Kidney (tissue), 13 donors: ENCODE measurements at regions not wholly inside any gene's neighbourhood (a gene's known extent, or its start where the extent isn't known, plus 50 kb on each side); places are given as distances from the start of the nearest gene placed in this dataset.

ENCODE experiments used
- DNase-seq, 5 donors: peaks; one replicate each; pipeline ENCODE4 v3.0.0-alpha.2; 2013 to 2020
- FAIRE-seq: peaks from 2 replicates; lab custom pipeline; 2012; peaks lifted over from hg19 to GRCh38; lab: Jason Lieb, UNC
- H3K27ac ChIP-seq, 2 donors: one replicate each; pipeline ENCODE4 v1.7.0; 2013; ENCODE audit warnings: low read depth in 2 of 2, low read length in 2 of 2, inconsistent platforms in 1 of 2
- H3K27me3 ChIP-seq: one replicate; pipeline ENCODE4 v1.7.1; 2013; ENCODE audit warnings: low read length, inconsistent platforms; ENCODE audit not compliant: control insufficient read depth, insufficient read depth
- H3K36me3 ChIP-seq, 3 donors: one replicate each; pipeline versions ENCODE4 v1.7.0 to v1.7.1; 2013; ENCODE audit warnings: low read length in 3 of 3, control low read depth in 1 of 3, inconsistent platforms in 1 of 3; ENCODE audit not compliant: insufficient read depth in 3 of 3, control insufficient read depth in 2 of 3
- H3K4me1 ChIP-seq, 3 donors: one replicate each; pipeline versions ENCODE4 v1.7.0 to v1.7.1; 2013; ENCODE audit warnings: low read length in 3 of 3, inconsistent platforms in 1 of 3, low read depth in 1 of 3; ENCODE audit not compliant: control insufficient read depth in 2 of 3, insufficient read depth in 2 of 3
- H3K4me3 ChIP-seq, 3 donors: one replicate each; pipeline versions ENCODE4 v1.7.0 to v1.8.1; 2013; ENCODE audit warnings: low read length in 3 of 3, control low read depth in 1 of 3, inconsistent platforms in 1 of 3
- H3K9ac ChIP-seq, 3 donors: one replicate each; pipeline versions ENCODE4 v1.7.0 to v1.7.1; 2013; ENCODE audit warnings: low read length in 3 of 3, control low read depth in 1 of 3, inconsistent platforms in 1 of 3
- H3K9me3 ChIP-seq, 3 donors: one replicate each; pipeline versions ENCODE4 v1.7.0 to v1.7.1; 2013; ENCODE audit warnings: low read length in 3 of 3, control low read depth in 1 of 3, inconsistent platforms in 1 of 3; ENCODE audit not compliant: control insufficient read depth in 2 of 3, insufficient read depth in 1 of 3
- CTCF ChIP-seq: IDR thresholded peaks from 3 replicates; pipeline ENCODE4 v1.5.1; 2012; ENCODE audit warnings: mild to moderate bottlenecking, moderate library complexity, borderline replicate concordance; ENCODE audit not compliant: insufficient read depth; ENCODE audit errors: extremely low read depth
- intact Hi-C: fragments of 100-400 bp; cut with DNase I; formaldehyde crosslinking; loops from one replicate; pipeline ENCODE4 v1.11.1; 2022
- donor health status: control.
- donor health status: control.
- donor health status: control.
- donor health status: control.
- donor health status: control.
- donor health status: DM: yes; HTN: yes; CAD: no.
- donor health status: Normal renal cell carcinoma (clear cell type).

GRCh38 chr1:241447031-241447644 is 72.4 kb downstream of the FH start:
- Histone ChIP-seq H3K9ac (no peak overlapping the region), H3K27ac (no peak overlapping the region), H3K36me3 (no peaks in the 10 kb centered on the region), H3K27me3 (no peaks in the 10 kb centered on the region), H3K4me1 (no peaks in the 10 kb centered on the region), H3K4me3 (no peak overlapping the region), H3K9me3 (no peaks in the 10 kb centered on the region)
- intact Hi-C loops: no loop called here
- DNase-seq: no peak
- no peak for FAIRE-seq
- no peak for TF ChIP-seq CTCF

GRCh38 chr1:241444836-241445235 is 74.7 kb downstream of the FH start:
- intact Hi-C loops: no loop called here
- TF ChIP-seq CTCF: no peak
- H3K4me3 ChIP-seq: no peak overlapping the region

GRCh38 chr1:241443561-241443960 is 76.0 kb downstream of the FH start:
- TF ChIP-seq CTCF: no peak

More at GRCh38 chr1:241444836-241445235, 74.7 kb downstream of the FH start:
- Histone ChIP-seq H3K27me3 (no peaks in the 10 kb centered on the region), H3K36me3 (no peaks in the 10 kb centered on the region), H3K27ac (no peak overlapping the region), H3K4me1 (no peaks in the 10 kb centered on the region), H3K9ac (no peak overlapping the region), H3K9me3 (no peaks in the 10 kb centered on the region)
- FAIRE-seq (no peak), DNase-seq (no peak)

GRCh38 chr1:241442686-241443085 is 76.9 kb downstream of the FH start:
- Histone ChIP-seq H3K4me1 (no peaks in the 10 kb centered on the region), H3K4me3 (no peak overlapping the region), H3K27ac (no peak overlapping the region), H3K36me3 (no peaks in the 10 kb centered on the region), H3K9ac (no peak overlapping the region), H3K9me3 (no peaks in the 10 kb centered on the region), H3K27me3 (no peaks in the 10 kb centered on the region)
- FAIRE-seq (no peak), DNase-seq (no peak)
- intact Hi-C loops: no loop called here
- no peak for TF ChIP-seq CTCF

More at GRCh38 chr1:241443561-241443960, 76.0 kb downstream of the FH start:
- no peak for FAIRE-seq
- no peaks in the 10 kb centered on the region for H3K36me3 ChIP-seq
- intact Hi-C loops: no loop called here
- no peak overlapping the region for H3K4me3 ChIP-seq
- no peak overlapping the region for H3K9ac ChIP-seq
- no peaks in the 10 kb centered on the region for H3K27me3 ChIP-seq
- H3K27ac ChIP-seq: no peak overlapping the region
- no peaks in the 10 kb centered on the region for H3K9me3 ChIP-seq
- H3K4me1 ChIP-seq: no peaks in the 10 kb centered on the region
- DNase-seq: no peak
